ENCODE measurements at regions not wholly inside any gene's neighbourhood (a gene's known extent, or its start where the extent isn't known, plus 50 kb on each side); places are given as distances from the start of the nearest gene placed in this dataset.

GRCh38 chr9:95666785-95667155, 150.0 kb upstream of the PTCH1 start:
- POLR2A ChIA-PET: no interaction called here
- in situ Hi-C loops (cut with MboI) (no loop called here), intact Hi-C loops (cut with micrococcal nuclease; ENCODE audit: unreplicated experiment) (no loop called here)
- no peaks in the 10 kb centered on the region for H4K20me1 ChIP-seq (ENCODE audit: control insufficient read depth, insufficient read depth)
- RAD21 ChIA-PET (ENCODE audit: unreplicated experiment): no interaction called here
- H3K4me3 ChIP-seq: no peak overlapping the region
- FAIRE-seq (no peak), DNase-seq (ENCODE audit: low read depth, low spot score) (no peak), ATAC-seq (no peak)
- CTCF ChIA-PET: no interaction called here
- H3K36me3 ChIP-seq (ENCODE audit: control insufficient read depth in 2 of 2, insufficient read depth in 2 of 2, low read length in 1 of 2): no peaks in the 10 kb centered on the region
- SMC1A ChIA-PET (ENCODE audit: uncharacterized antibody, unreplicated experiment): no interaction called here
- H3K9me3 ChIP-seq (replicated peaks; ENCODE audit: control insufficient read depth, insufficient read depth, low read length): no peaks in the 10 kb centered on the region; the same call in 2 of the 3 replicates
- H2AFZ ChIP-seq (ENCODE audit: control insufficient read depth, low read depth, low read length): no peak overlapping the region
- 28% methylated on average over 4 of the region's 4 CpGs for WGBS (ENCODE audit: insufficient coverage, insufficient replicate concordance, low lambda C conversion rate, missing lambda C conversion rate)
- no peaks in the 10 kb centered on the region for H3K4me1 ChIP-seq (ENCODE audit: control insufficient read depth, insufficient read depth, low read length)
- no peak for TF ChIP-seq POU2F2 (IDR thresholded peaks at IDR 0.05; ENCODE audit: borderline replicate concordance, low read depth, low read length)
- TF ChIP-seq PKNOX1 (IDR thresholded peaks at IDR 0.05): no peak
- TF ChIP-seq FOS (IDR thresholded peaks at IDR 0.05; ENCODE audit: borderline replicate concordance, extremely low read depth, insufficient read length): no peak
- TF ChIP-seq MTA2 (IDR thresholded peaks at IDR 0.05; ENCODE audit: low read depth): no peak
- TF ChIP-seq MYC (IDR thresholded peaks at IDR 0.05; ENCODE audit: insufficient read depth, insufficient read length, insufficient replicate concordance, low read length, severe bottlenecking): no peak
- no peak for TF ChIP-seq HCFC1 (IDR thresholded peaks at IDR 0.05; ENCODE audit: low read length)
- TF ChIP-seq BRCA1 (IDR thresholded peaks at IDR 0.05; ENCODE audit: low read depth, low read length): no peak
- no TSS peak for BruUV-seq (replicated peaks)
- no peak overlapping the region for H3K4me2 ChIP-seq (ENCODE audit: control insufficient read depth, insufficient read depth)
- no peak overlapping the region for H3K9ac ChIP-seq (ENCODE audit: control insufficient read depth, insufficient read depth, low read length)
- H3K27me3 ChIP-seq (replicated peaks in 1 of 2; ENCODE audit: control insufficient read depth in 2 of 2, insufficient read depth in 2 of 2, low read length in 1 of 2): peaks cover 0 to 4% of the 10 kb centered on the region in 2 experiments; a peak in 2 of 4 replicates
- H3K27ac ChIP-seq (ENCODE audit: control insufficient read depth, insufficient read depth): no peak overlapping the region
- H3K79me2 ChIP-seq (ENCODE audit: control insufficient read depth, insufficient read depth, low read length): no peaks in the 10 kb centered on the region
